ENCODE measurements at regions not wholly inside any gene's neighbourhood (a gene's known extent, or its start where the extent isn't known, plus 50 kb on each side); places are given as distances from the start of the nearest gene placed in this dataset.
"Not testable (repeated sequence)": the region's sequence is repeated elsewhere in the genome, so short reads cannot be mapped to it uniquely, and the experiment has no call there.

DNA sequence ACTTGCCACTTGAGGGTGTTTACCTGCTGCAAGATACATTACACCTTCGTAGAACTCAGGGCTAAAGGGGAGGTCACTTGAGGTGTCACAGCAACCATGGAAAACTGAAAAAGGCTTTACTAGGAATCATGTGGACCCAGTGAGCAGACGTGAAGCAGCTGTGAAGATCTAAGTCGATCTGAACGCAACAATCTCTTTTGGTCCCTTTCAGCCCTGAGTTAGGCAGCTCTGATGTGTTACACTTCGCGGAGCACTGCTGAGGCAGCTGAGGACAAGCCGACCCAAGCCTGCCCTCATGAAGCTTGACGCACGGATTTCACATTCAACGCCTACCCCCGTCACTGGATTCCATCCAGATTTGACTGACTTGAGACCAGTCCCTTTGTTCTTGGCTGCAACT is 75.8 kb upstream of the NPAS2 start:
- DNase-seq = no peak

GRCh38 chr2:100744589-100744988 is 75.3 kb upstream of the NPAS2 start:
- DNase-seq = no peak

GRCh38 chr2:100745604-100746003 is 74.3 kb upstream of the NPAS2 start:
- no peak for DNase-seq

DNA sequence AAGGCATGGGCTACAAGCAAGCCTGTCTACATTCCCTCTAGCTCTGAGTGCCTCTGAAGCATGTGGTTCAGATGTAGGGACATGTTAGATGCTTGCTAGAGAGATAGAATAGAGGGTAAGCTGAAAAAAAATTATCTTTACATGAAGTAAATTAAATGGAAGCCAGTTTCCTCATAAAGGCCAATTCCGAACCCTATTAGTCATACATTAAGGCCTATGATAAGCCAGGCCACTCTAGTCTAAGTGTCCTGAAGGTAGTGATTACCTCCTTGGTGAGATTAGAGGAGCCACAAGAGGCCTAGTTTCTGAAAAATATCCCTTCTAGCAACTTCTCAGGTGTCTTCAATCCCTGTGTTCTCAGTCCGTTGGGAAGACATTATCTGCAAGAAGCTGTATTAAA is 72.4 kb upstream of the NPAS2 start:
- no peak for DNase-seq

GRCh38 chr2:100747996-100748615 is 71.8 kb upstream of the NPAS2 start:
- no peak for DNase-seq

DNA sequence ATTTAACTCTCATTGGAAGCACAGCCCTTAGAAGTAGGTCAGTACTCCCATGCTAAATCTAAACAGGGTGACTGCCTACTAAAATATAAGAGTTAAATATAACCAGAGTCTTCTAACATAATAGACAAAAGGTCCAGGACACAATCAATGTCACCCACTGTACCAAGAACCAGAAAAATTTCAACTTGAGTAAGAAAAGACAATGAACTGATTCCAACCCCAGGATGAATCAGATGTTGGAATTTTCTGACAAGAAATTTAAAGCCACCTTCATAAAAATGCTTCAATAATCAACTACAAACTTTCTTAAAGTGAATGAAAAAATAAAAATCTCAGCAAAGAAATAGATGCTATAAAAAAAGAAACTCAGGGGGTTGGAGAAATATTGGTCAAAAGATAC is 71.3 kb upstream of the NPAS2 start:
- DNase-seq = no peak

- DNase-seq = no peak
Observed at GRCh38 chr2:100749771-100750542, 70.0 kb upstream of the NPAS2 start.

DNA sequence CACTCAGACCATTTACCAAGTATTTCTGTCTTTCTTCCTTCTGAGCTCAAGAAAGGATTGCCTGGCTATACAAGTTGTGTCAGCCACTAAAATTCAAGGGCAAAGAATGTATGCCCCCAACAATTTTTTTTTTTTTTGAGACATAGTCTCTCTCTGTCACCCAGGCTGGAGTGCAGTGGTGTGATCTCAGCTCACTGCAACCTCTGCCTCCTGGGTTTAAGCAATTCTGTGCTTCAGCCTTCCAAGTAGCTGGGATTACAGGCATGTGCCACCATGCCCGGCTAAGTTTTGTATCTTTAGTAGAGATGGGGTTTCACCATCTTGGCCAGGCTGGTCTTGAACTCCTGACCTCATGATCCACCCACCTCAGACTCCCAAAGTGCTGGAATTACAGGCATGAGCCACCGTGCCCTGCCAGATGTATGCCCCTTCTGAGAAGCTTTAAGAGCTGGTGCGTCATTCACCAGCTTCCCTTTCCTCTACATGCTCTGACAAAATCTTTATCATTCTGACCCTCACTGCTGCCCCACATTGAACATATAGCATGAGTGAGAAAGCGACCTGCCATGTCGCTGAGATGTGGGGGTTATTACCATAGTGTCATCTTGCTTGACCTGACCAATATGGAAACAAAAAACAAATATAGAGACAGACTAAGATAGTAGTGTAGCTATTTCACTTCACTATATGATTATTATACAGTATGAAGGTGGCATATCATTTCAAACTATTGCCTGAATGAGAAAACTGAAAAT is 67.9 kb upstream of the NPAS2 start:
- not testable (repeated sequence) for DNase-seq

DNA sequence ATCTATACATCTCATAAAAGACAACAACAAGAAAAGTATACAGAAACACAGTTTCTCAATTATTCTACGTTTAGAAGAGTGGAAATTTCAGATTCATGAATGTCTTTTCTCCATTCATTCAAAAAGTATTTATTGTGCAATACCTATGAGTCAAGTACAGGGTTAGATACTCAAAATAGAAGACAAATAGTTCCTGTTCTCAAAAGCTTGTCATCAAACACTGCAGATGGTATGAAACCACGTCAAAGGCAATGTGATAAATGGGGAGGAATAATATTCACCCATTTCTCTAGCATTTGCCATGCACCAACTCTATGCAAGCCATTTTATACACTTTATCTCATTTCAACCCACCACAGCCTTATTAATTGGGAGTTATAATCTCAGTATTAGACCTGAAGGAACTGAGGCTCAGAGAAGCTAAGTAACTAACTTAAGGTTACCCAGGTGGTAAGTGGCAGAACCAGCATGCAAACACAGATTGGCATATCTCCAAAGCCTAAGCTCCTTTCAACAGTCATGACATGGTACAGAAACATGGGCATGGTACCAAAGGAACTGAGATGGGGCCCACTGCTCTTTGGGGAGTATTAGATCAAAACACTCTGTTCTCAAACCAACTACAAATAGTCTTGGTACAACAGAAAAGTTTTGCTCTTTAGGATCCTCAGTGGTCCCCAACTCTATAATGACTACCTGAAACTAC is 67.2 kb upstream of the NPAS2 start:
- no peak for DNase-seq

DNA sequence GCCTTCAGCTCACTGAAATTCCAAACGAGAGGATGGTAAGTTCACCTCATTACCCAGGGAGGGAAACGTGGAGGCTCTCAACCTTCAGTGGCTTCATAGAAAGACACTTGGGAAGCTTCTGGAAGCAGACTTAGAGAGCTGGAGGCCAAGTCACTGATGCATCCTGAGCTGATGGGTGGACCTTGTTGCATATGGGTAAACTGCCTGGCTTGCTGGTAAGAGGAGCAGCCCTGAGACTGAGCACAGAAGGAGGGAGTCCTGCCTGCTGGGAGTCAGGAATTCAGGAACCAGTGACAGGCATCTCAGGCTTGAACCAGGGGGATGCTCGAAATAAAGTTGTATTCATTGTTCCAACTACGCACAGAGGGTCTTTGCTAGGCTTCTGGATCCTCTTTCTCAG is 66.5 kb upstream of the NPAS2 start:
- DNase-seq = no peak

DNA sequence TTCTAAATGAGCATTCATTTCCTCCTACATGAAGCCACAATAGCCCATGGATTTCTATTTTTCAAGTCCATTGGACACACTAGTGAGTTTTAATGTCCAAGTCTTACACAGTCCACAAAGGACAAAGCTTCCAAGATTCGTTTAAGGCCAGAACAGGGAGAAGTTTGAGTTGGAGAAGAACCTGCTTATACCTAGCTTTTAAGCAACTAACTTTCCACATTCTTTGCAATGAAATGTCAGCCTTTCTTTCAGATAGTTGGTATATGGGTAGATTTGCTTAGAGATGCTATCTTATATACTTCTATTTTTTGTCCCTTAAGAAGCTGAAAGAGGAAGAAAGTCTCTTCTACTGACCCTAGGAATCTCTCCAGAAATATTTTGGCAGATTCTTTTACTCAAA is 66.1 kb upstream of the NPAS2 start:
- no peak for DNase-seq

DNA sequence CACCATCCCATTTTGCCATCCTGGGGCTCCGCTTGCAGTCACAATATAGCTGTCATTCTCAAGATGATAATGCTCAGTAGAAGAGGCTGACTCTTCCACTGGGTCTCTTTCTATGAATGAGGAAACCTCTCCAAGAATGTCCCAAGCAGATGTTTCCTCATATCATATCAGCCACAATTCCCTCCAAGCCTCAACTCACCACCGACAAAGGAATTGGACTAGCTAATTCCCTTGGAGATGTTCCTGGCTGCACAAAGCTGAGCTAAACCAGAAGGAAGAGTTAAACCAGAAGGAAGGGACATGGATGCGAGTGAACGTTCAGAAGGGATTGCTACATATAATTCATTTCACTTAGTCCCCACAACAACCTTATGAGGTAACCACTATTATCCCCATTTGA is 65.0 kb upstream of the NPAS2 start:
- DNase-seq = no peak

GRCh38 chr2:100755441-100755840 is 64.5 kb upstream of the NPAS2 start:
- DNase-seq = no peak

DNA sequence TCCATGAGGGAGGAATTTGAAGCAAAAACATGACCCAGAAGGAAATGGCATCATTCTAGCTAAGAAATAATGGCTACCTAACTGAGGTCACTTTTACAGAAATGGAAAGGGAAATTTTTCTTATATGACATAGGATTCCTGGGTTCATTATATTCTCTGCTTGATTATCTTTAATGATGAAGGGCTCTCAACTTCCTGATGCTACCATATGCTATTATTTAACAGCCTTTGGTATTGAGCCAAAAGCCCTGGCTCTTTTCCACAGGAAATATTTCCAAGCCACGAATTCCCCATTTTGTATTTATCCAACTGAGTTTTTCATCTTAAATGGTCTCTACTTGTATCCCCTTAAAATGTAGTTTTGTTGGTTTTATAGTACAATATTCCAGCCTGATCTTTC is 63.2 kb upstream of the NPAS2 start:
- DNase-seq = no peak

DNA sequence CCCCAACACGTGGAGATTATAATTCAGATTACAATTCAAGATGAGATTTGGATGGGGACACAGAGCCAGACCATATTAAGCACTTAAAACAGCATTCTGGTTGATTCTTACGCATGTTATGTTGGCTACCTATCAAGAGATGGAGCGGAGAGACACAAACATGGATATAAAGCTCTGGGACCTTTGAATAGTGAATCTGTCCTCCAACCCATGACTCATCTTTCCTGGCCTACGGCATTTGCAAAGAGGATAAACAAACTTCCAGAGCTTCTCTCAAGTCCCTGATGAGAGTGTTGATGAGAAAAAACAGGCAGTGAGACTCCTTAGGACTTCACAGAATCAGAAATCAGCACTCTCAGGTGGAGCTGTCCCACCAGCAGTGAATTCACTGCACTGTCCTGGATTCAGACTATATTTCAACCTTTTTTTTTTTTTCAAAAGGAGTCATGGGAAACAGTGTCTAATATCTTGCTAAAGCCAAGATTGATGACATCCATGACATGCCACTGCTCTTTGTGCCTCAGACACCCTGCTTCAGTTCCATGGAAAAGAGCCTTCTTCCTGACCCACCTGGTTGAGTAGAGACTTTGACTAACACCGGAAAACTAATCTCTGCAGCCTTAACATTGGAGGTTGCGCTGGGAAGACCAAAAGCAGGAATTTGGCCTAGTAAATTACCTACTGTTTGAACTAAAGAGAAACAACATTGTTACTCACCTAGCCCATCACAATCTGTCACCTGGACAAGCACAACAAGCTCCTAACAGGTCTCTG is 62.1 kb upstream of the NPAS2 start:
- no peak for DNase-seq

DNA sequence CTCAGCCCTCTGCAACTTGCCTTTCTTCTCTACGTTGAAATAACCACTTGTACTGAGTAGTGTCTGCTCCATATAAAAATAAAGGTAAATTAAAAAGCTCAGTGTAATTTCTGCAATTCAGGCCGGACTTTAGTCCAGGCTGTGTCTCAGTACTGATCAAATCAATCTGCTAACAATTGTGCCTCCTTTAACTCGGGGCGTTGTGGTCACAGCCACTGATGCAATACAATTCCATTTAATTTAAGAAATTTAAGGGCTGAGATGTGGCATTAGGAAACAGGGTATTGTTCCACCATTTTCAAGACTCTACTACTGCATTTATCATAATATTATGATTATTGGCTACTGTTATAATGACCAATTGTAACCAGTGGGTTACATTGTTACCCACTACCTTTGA is 60.0 kb upstream of the NPAS2 start:
- no peak for DNase-seq

- DNase-seq = no peak
Observed at GRCh38 chr2:100761365-100761764, 58.6 kb upstream of the NPAS2 start.

DNA sequence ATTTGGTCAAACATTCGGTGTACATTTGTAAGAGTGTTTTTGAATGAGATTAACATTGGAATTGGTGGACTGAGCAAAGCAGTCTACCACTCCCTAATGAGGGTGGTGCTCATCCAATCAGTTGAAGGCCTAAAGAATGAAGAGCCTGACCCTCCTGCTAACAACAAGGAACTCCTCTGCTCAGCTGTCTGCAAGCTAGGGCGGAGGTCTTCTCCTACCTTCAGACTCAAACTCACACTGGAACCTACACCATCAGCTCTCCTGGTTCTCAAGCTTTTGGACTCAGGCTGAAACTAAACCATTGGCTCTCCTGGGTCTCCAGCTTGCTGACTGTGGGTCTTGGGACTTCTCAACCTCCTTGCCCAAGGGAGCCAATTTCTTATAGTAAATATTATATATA is 55.5 kb upstream of the NPAS2 start:
- no peak for DNase-seq

GRCh38 chr2:100765481-100765880 is 54.5 kb upstream of the NPAS2 start:
- DNase-seq = no peak

- no peak for DNase-seq
Observed at GRCh38 chr2:100766256-100766655, 53.7 kb upstream of the NPAS2 start.

DNA sequence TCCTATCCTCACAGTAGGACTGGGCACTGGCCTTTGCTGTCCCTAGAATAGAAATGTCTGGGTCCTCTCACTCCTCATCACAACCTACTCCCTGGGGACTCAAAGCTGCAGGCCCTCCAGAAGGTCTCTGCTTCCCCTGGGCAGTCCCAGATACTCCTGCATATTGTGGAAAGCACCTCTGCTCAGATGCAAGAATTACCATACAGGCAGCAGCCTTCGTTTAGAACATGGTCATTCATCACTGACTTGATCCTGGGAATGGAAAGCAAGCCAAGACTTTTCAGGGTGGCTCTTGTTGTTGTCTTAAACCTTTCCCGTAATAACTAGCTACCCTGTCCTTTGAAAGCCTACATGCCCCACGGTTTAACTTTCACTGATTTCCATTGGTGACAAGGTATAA is 53.1 kb upstream of the NPAS2 start:
- no peak for DNase-seq

- no peak for DNase-seq
Observed at GRCh38 chr2:100767224-100767653, 52.7 kb upstream of the NPAS2 start.

Measured in Kasumi-1 (cell line).